GM12873 (cell line): ENCODE measurements at regions not wholly inside any gene's neighbourhood (a gene's known extent, or its start where the extent isn't known, plus 50 kb on each side); places are given as distances from the start of the nearest gene placed in this dataset.

Experiments used
- CTCF ChIP-seq: IDR thresholded peaks from 2 replicates; pipeline ENCODE4 v1.5.1; 2012; ENCODE audit warnings: low read depth, mild to moderate bottlenecking, moderate library complexity, low read length, control low read depth; ENCODE audit not compliant: insufficient read depth; ENCODE audit errors: missing control alignments

DNA sequence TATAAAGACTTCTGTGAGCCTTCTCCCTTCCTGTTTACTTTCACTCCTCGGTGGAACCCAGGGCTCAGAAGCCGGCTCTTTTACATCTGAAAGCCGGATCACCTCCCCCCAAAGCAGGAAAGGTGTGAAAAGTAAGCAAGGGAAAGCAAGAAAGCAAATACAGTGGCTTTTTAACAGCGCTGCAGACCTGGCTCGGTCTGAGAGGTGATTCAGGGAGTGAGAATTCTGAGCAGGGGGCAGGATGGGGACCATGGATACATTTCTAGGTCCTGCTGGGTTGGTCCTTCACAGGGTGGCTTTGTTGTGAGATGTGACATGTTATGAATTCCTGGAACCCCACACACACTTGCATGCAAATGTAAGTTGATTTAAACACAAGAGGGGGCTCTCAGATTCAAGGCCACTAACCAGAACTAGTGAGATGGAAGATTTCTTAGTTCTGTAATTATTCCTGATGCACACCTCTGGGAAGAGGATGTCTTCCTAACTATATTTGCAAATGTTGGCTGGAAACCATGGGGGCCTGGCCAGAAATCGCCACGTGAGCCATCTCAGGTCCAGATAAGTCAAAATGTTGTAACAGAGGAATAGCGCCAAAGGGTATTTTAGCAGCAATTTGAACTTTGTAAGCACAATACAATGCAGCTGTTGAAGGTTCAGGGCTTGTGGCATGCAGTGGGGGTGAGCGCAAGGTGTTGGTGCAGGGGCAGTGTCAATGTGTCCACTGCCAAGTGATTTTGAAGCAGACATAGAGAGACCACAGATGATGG, 670.1 kb upstream of the LCORL start:
- TF ChIP-seq CTCF, result no peak

GRCh38 chr4:18690291-18690955, 668.9 kb upstream of the LCORL start:
- TF ChIP-seq CTCF, result no peak

- TF ChIP-seq CTCF, result peak; percentile 74
Observed at GRCh38 chr4:18689308-18690115, 668.0 kb upstream of the LCORL start.

DNA sequence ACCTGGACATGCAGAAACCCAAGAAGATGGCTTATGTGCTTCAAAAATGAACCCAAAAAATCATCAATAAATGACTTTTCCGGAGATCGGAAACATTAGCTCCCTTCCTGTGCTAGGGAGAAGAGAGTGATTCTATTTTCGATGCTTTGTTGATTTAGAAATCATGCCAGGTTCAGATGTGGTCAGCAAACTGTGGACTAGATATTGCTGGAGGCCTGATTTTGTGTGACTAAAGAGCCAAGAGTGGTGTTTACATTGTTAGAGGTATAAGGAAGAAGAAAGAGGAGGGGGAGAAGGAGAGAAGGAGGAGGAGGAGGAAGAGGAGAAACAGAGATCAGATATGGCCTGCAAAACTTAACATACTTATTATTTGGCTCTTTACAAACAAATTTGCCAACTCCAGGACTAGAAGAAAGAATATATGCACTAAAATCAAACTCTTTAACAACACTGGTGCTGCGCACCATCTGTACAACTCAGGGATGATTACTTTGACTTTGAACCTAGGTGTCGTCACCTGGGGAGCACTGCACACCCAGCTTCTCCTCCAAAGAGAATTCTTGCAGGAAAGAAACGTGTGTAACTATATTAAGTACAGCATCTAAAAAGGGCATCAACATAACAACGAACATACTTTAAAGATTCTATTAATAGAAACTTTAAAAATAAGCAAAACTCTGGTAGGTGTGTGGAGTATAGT, 664.9 kb upstream of the LCORL start:
- TF ChIP-seq CTCF, result no peak

DNA sequence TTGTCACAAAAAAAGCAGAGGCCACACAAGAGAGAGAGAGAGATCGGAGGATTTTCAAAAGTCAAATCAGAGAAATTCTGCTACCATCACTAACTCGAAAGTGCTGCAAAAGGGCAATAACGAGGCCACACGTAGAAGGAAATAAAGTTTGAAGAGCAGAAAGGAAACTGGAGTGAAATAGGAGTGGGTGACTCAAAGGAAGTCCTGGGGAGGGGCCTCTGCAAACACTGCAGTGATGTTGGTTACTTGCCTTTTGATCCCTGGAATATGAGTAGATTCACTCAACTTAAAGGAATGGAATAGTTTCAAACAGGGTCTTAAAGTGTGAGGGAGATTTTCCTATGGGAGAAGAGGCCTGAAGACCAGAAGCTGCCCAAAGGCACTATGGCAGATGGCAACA, 663.4 kb upstream of the LCORL start:
- no peak for TF ChIP-seq CTCF

- TF ChIP-seq CTCF, result no peak
Observed at GRCh38 chr4:18676526-18676915, 655.0 kb upstream of the LCORL start.
